Iris pigment epithelial cell (primary cell): ENCODE measurements at regions not wholly inside any gene's neighbourhood (a gene's known extent, or its start where the extent isn't known, plus 50 kb on each side); places are given as distances from the start of the nearest gene placed in this dataset.

Source experiments
- DNase-seq: peaks from one replicate; pipeline ENCODE4 v3.0.0-alpha.2; 2011; ENCODE audit warnings: low read depth

DNA sequence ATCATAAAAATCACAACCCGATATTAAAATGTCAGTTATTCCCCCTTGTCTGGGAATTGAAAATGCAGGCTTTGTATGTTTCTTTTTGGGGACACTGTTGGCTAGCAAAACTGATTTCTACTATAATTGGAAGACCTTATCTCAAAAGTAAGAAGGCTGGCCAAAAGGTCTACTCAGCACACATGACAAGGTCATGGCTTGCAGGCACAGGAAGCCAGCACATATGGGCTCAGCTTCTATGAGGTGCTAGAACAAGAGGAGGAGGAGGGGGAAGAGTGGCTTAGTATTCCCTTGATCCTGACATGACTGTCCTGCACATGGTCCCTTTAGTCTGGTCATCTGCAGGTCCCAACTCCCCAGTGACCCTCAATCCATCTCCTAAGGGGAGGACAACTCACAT, 681.2 kb downstream of the SQOR start:
- DNase-seq, result no peak

DNA sequence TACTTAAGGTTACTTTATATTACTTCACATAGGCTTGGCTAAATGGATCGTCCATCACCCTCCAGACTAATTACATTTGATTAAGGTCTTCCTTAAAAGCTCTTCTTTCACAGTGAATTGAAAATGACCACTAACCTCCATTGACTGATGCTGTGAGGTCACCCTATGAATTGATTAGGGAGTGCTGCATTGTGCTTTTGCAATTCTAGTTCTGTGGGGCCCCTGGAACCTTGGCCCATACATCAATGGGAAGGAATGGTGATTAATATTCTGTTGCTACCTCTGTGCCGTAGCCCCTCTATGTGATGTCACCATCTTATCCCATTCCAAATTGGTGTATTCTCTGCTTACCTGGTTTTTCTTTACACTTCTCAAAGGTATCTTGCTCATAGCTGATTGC, 682.2 kb downstream of the SQOR start:
- no peak for DNase-seq

DNA sequence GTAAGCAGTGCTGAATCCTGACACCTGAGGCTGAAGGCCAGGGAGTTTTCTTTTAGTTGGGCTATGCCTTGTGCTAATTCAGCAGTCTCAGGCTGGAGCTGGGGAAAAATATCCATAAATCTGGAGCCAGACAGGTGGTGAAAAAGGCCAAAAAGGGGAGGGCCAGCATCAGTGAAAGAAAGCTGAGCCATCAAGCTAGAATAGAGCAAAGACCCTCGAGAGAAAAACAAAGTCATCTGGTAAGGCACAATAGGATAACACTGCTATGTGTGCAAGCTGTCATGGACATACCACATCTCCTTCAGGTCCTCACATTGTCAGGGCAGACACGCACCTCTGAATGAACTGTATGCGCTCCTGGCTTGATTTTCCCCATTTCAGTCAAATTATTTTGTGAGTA, 687.9 kb downstream of the SQOR start:
- DNase-seq, result no peak

DNA sequence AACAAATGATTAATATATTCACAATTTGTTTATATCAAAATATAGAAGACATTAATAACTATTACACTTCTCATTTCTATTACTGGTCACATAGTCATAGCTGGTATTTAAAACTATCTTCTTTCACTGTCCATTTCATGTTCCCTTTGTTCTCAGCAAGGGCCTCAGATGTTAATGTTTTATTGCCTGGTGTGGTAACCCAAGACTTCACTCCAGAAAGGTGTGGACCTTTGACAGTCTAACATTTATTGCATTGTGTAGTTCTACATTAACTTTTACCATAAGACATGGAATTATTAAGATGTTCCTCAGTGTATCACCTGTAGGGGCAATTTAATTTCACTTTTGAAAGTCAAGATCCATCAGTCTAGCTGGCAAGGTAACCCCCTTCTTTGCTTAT, 691.3 kb downstream of the SQOR start:
- no peak for DNase-seq

DNA sequence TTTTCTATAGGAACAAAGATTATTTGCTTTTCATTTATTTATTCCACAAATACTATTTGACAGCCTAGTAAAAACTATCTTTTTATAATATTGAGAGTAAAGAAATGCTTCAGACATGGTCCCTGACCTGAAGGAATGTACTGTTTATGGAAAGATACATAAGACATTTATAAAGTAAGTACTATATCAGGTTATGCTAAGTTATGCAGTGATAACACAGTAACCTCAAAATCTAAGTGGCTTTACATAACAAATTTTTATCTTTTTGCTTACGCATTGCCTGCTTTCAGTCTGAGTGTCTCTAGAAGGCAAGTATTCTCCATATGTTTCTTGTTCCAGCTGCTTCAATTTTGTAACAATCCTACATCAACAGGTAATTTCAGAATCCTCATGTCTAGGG, 694.0 kb downstream of the SQOR start:
- DNase-seq, result no peak

DNA sequence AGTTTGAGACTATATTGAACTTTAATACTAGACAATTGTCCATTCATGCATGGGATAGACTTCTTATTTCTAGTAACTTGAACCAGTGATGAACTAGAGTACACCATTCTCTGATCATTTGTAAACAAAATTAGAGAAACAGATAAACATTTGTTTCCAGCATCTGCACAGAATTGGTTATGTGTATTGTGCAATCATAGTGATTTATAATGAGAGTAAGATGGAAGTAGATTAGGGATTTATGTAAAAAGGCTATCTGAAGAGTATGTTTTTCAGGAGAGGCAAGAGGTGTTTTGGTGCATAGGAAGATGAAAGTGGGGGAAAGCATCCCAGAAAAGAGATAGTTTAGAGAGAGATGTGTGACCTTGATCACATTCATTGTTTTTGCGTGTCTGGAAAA, 695.0 kb downstream of the SQOR start:
- no peak for DNase-seq

DNA sequence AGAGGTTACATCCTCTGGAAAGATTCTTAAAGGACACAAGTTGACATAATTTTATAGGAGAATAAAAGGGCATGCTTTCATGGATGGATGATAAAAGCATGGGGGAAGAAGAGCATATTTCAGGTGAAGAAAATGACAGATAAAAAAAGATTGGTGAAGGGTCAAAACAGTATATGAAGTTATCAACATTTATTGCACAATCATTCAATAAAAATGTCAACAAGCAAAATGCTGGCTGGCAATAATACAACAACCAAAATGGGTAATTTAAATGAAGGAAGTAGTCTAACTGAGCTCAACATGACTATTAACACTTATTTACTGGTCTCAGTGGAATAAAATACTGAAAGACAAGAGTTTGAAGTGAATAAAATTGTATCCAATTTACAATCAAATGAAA, 696.7 kb downstream of the SQOR start:
- DNase-seq, result no peak

DNA sequence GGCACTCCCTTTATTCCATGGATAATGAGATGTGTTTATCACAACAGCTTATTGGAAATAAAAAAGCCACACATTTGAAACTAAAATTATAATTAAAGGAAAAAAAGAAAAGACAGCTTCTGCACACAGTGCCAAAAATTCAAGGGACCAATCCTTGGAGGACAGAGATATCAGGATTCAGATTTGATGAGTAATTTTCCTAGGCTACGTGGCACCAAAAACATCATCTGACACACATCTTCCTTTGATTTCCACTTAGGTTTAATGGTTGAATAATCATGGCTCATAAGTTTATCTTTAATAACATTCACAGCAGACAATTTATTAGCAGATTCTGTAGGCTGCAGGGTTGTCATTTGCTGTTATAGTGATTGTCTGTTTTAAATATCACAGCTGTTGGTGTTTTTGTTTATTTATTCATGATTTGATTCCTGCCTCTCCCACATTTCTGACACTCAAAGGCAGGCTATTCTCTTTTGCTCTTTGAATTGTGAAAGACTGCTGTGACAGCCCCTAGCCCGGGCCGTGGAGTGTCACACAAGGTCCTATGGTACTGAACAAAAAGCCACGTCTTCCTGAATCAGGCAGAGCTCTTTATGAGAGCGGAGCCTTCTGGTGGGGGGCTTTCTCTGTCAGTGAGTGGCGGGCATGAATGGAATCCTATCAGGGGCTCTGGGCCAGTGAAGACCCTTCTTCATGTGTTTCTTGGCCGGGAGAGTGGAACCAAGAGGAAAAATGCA, 708.5 kb downstream of the SQOR start:
- no peak for DNase-seq

DNA sequence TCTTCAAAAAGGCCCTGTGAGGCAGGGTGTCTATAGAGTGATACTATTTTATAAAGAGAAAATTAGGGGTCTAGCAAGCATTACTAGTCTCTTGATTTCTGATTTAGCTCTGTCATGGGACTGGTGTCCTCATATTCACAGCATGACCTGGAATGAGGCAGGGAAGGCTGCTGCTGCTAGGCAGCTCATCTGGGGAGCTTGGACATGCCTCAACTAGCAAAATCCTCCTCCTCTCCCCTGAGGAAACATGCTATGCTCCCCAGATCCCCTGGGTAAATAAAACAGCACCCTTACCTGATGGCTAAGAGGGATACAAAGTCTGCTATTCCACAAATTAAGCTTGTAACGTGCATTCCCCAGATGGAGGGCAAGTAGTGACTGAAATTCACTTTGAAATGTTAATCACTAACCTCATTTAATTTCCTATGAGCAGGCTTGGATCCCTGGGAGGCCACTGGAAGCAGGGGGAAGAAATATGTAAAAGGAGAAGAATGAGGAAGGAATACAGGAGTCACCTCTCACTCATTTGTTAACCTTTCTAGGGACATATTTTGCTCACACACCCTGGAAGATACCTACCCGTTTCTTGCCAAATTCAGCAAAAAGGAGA, 709.4 kb downstream of the SQOR start:
- no peak for DNase-seq

DNA sequence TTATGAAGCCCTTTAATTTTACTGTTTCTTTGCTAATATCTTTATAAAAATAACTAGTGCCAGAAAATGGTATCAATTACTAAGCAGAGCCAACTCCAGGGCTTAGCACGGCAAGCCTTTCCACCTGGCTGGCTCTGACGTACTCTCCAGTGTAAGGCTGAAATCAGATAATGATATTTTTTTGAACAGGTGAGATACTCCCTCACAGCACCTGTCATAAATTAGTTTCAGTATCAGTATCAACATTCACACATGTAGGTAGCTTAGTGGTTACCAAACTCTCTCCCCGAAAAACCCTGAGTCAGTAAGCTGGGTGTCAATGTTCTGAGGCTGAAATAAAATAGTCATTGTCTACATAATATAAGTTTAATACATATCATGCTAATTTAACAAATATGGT, 710.1 kb downstream of the SQOR start:
- DNase-seq, result no peak

DNA sequence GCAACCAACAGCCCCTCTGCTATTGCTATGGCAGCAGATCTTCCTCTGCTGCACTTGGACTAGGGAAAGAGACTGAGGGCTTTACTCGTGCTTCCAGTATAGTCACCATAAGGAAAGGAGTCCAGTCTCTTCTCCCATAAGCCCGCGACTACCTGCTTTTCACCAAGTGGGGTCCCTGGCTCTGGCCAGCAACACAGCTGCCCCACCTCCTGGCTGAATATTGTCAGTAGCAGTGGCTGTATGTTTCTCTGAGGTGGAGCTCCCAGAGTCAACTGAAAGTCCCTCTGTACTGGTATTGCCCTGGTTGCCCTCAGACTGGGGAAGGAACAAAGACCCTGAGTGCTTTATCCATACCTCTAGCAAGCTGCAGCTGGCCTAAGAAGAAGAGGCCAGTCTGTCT, 719.6 kb downstream of the SQOR start:
- no peak for DNase-seq

DNA sequence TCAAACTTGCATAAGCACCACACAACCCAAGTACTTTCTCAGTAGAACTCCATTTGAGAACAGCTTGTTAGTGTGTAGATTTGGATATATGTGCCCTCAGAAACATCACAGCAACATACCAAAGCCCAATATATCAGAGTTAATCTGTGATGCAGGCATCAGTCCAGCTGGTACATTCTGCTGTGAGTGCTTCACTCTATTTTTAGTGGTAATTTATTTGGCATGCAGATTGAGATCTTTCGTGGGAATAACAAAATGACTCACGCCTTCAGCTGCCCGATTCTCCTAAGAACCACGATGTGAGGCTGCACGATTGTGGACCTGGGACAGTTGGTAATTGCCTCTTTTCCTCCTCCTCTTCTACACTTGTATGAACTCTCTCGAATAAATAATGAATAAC, 730.7 kb downstream of the SQOR start:
- DNase-seq, result no peak

DNA sequence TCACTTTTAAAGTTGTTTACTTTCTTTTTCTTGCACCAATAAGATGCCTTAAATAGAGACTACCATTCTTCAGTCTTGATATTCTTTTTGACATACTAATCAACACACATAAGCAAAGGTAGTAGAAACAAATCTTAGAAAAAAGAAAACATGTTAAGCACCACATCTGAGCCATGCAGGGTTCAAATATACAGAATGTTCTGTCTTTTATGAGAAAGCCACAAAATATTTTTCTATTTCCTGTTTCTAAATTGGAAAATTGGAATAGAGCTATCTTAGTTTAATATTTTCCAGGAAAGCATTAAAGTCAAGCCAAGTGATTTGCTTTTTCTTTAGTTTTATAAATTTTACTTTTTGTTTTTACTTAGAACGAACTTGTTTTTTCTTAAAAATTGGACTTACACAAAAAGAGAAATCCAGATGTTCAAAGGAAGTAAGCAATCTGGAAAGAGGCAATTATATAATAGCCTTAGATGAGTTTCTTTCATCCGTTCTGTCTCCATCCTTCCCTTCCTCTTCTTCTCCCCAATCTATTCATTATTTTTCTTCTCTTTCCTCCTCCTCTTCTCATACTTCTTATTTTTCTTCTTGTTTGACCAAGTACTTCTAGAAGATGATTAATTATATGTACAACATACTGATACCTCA, 731.7 kb downstream of the SQOR start:
- no peak for DNase-seq

DNA sequence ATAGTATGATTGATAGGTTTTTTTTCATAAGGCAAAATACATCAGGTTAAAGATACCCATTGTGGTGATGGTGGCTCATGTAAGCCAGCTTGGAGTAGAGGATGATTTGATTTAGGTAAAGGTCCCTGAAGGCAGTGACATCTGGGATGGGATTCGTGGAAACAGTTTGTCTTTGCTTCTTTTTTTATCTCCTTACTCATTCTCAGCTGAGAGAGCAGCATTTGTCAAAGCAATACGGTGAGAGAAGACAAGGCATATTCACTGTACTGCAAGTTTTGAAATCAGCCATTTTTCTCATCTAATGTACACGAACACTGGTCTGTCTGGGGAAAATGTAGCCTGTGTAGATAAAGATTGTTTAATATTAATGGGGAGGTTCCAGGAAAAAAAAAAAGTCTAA, 749.1 kb downstream of the SQOR start:
- no peak for DNase-seq

DNA sequence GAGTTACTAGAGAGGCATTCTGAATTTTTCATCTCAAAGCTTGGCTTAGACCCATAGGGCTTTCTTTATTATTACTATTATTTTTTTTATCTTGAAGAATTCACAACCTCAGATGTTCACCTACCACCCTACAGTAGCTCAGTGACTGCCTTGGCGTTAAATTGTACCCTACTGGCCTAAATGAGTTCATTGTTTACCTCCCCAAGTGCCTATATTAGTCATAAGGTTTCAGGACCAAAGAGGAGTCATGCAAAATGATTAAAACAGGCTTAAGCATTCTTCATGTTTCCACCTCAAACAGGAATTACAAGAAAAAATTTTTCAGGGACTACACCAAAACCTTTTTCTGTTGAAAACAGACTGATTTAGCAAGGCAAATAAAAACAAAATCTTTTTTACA, 751.5 kb downstream of the SQOR start:
- no peak for DNase-seq

DNA sequence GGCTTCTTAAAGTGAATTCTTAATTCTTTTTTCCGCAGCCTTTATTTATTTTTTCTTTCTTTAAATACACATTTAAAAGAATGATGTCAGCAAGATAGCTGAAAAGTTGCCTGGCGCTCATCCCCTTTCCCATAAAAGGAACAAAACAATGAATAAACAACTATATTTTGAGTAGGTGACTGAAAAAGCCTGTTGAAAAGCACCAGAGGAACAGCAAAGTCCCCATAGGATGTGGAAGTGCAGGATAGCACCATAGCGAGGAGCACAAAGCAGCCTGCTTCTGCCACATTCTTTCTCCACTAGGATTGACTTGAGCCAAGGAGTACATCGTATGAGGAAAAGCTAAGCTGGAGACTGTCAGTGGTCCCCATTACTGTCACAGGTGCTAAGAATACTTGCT, 754.9 kb downstream of the SQOR start:
- DNase-seq, result no peak

DNA sequence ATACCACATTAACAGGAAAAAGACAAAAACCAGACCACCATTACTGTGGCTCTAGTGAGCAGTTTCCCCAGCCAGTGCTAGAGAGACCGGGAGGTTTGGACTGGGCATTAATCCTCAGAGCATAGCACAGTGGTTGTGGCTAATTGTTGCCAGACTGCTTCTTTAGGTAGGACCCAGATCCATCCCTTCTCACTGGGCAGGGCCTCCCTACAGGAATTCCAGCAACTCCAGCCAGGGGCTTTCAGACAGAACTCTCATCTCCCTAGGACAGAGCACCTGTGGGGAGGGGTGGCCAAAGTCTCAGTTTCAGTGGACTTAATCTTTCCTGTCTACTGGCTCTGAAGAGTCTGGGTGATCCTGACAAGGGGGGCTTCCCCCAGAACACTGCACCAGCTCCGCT, 759.6 kb downstream of the SQOR start:
- no peak for DNase-seq

DNA sequence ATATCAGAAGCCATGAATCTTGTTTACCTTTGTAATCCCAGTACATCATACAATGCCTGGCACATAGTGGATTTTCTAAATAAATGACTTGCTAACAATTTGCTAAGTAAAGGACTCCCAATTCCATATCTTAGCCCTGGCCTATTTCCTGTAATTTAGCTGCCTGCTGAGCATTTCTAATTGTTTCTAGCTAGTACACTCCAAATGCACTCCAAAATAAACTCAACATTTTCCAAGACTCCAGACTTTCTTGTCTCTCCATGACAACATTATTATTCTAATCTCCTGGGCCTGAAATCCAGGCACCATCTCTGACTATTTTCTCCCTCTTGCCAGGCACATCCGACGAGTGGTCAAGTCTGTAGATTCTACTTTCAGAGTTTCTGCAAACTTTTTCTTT, 773.5 kb downstream of the SQOR start:
- DNase-seq, result no peak

DNA sequence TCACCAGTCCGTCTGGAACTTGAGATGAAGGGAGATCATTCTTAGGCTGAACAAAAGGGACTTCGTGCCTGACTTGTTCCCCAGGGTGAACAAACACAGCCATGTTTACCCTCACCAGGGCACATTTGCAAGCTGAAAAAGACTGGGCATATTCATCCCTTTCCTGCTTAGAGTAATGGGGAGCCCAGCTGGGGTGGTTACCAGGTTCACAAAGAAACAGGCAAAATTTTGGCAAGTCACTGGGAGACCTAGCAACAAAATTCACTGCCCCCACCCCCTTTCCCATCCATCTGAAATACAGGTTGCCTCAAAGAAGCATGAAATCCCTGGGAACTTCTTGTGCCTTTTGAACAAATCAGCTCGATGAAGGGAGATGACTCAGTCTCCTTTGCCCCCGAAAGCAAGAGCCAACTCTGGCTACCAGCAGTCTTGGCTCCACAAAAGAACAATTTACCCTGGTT, 775.0 kb downstream of the SQOR start:
- DNase-seq, result no peak

DNA sequence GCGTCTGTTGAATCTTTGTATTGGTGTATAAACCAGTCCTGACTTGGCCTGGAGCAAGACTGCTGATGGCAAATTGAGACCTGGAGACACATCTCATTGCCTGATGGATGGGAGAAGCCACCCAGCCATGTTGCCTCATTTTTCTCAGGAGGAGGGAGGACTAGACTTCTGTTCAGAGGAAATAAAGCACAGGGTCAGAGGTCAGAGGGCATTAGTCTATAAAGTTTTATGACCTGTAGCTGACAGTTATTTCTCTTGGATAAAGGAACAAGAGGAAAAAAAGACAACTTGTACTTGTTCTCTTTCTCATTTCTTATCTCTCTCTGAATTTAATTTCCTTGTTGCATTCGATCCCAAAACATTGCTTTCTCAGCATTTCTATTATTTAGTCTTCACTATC, 775.9 kb downstream of the SQOR start:
- DNase-seq, result no peak

DNA sequence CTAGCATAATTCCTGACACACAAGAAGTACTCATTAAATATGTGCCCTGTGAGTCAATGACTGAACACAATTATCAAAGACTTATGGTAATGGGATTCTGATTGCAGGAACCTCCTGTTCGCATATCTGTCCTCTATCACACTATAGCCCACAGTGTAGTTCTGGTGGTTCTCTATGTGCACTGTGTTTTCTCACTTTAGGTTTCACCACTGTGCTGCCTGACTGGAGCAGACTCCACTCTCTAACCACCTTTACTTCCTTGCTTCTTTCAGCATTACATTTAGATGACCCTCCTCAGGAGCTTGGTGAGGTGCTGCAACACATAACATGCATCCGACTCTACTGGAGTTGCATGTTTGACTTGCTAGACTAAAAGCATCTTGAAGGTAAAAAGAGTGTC, 777.1 kb downstream of the SQOR start:
- DNase-seq, result no peak

DNA sequence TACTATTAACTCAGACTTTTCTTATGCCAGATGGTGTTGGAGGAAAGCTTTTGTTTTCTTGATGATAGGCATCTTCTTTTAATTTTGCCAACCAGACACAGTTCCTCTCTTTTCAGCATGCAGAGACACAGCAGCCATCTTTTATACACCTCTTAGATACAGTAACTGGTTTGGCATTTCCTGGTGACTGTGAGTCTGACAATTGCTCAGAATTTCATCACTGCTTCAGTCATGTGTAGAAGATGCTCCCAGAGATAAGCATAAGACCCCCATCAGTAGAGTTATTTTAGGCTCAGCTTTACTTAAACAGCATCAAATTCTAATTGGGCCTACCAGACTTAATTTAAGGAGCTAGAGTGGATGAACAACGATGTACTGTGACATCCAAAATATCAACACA, 779.0 kb downstream of the SQOR start:
- no peak for DNase-seq

DNA sequence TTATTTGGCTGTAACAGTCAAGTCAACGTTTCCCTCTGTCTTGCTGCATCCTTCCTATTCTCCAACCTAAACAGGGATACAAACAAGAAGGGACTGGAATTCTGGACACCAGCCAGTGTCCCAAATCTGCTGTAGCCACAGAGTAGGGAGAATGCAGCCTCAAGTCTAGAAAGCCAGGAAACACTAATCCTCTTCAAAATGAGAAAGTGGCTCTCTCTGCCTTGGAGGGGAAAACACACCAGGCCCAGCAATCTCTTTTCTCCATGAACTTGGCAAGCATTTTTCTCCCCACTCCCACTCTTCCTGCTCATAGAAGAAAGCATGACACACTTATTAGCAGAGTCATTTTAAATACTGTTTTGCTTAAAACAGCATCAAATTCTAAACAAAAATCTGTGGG, 781.7 kb downstream of the SQOR start:
- no peak for DNase-seq

DNA sequence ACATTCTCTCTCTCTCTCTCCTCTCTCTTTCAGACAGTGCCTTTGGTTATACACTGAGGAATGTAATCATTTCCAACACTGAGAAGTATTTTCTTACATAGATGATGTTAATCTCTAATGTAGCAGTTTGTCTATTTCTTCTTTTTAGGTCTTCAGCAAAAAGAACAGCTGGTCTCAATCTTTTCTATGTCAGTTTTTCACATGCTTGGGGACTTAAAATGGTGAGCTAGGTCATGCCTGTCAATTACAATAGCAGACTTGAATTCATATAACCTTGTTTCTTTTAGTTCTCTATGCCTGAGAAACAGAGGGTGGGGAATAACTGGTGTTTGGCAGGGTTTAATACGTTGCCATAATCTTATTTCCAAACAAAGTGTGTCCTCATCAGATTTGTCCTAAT, 786.2 kb downstream of the SQOR start:
- no peak for DNase-seq
